ENCODE measurements at regions not wholly inside any gene's neighbourhood (a gene's known extent, or its start where the extent isn't known, plus 50 kb on each side); places are given as distances from the start of the nearest gene placed in this dataset.

DNA sequence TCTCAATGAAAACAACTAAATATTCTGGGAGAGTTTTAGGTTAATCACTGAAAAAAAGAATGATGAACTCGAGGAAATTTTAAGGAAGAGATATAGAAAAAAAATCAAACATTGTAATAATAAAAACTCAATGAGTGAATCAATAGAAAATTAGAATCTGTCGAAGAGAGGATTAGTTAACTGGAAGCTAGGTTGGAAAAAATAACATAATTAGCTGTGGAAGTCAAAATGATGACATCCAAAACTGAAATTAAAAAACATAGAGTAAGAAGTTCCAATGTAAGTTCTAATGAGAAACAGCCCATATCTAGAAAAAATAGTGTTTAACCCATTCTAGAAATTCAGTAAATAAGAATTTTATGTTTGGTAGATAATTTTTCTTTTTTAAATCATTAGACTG is 299.3 kb upstream of the RARB start:
- TF ChIP-seq, protein P1, sequence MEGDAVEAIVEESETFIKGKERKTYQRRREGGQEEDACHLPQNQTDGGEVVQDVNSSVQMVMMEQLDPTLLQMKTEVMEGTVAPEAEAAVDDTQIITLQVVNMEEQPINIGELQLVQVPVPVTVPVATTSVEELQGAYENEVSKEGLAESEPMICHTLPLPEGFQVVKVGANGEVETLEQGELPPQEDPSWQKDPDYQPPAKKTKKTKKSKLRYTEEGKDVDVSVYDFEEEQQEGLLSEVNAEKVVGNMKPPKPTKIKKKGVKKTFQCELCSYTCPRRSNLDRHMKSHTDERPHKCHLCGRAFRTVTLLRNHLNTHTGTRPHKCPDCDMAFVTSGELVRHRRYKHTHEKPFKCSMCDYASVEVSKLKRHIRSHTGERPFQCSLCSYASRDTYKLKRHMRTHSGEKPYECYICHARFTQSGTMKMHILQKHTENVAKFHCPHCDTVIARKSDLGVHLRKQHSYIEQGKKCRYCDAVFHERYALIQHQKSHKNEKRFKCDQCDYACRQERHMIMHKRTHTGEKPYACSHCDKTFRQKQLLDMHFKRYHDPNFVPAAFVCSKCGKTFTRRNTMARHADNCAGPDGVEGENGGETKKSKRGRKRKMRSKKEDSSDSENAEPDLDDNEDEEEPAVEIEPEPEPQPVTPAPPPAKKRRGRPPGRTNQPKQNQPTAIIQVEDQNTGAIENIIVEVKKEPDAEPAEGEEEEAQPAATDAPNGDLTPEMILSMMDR (IDR thresholded peaks at IDR 0.05): no peak
- TF ChIP-seq POLR2A (IDR thresholded peaks at IDR 0.05): no peak

Measured in testis (tissue), 2 donors.